GM23248 (cell line): ENCODE measurements at regions not wholly inside any gene's neighbourhood (a gene's known extent, or its start where the extent isn't known, plus 50 kb on each side); places are given as distances from the start of the nearest gene placed in this dataset.
A peak's percentile ranks its signal among the peaks of the same experiment; 100 is the strongest.

ENCODE experiments used
- DNase-seq: peaks from one replicate; pipeline ENCODE4 v3.0.0-alpha.2; 2015
- H2AFZ ChIP-seq: fragments of 200-600 bp; sonication (generic); 2 replicates; pipeline ENCODE4 v1.6.1; 2016; ENCODE audit warnings: antibody characterized with exemption
- H3F3A ChIP-seq: fragments of 200-600 bp; sonication (generic); 2 replicates; pipeline ENCODE4 v1.6.1; 2016; ENCODE audit warnings: mild to moderate bottlenecking, antibody characterized with exemption, mixed run types; ENCODE audit not compliant: insufficient read depth
- H3K27ac ChIP-seq: fragments of 200-600 bp; sonication (generic); 2 replicates; pipeline ENCODE4 v1.5.1; 2016; ENCODE audit warnings: mild to moderate bottlenecking
- H3K27me3 ChIP-seq: fragments of 200-600 bp; sonication (generic); replicated peaks from 2 replicates; pipeline ENCODE4 v1.6.1; 2016; ENCODE audit warnings: mild to moderate bottlenecking; ENCODE audit not compliant: insufficient read depth
- H3K36me3 ChIP-seq: fragments of 200-600 bp; sonication (generic); 2 replicates; pipeline ENCODE4 v1.6.1; 2016; ENCODE audit warnings: low read depth, mild to moderate bottlenecking
- H3K4me1 ChIP-seq: fragments of 200-600 bp; sonication (generic); 2 replicates; pipeline ENCODE4 v1.6.1; 2016; ENCODE audit warnings: mild to moderate bottlenecking; ENCODE audit not compliant: insufficient read depth
- H3K4me2 ChIP-seq: fragments of 200-600 bp; sonication (generic); one replicate; pipeline ENCODE4 v1.6.1; 2016; ENCODE audit warnings: mild to moderate bottlenecking; ENCODE audit not compliant: unreplicated experiment
- H3K4me3 ChIP-seq: fragments of 200-600 bp; sonication (generic); 2 replicates; pipeline ENCODE4 v1.5.1; 2016; ENCODE audit warnings: mild to moderate bottlenecking
- H3K79me2 ChIP-seq: fragments of 200-600 bp; sonication (generic); 2 replicates; pipeline ENCODE4 v1.6.1; 2016; ENCODE audit warnings: mild to moderate bottlenecking; ENCODE audit not compliant: insufficient read depth
- H3K9ac ChIP-seq: fragments of 200-600 bp; sonication (generic); 2 replicates; pipeline ENCODE4 v1.6.1; 2016; ENCODE audit warnings: mild to moderate bottlenecking
- H3K9me2 ChIP-seq: fragments of 200-600 bp; sonication (generic); 2 replicates; pipeline ENCODE4 v1.6.1; 2016; ENCODE audit warnings: mixed run types, mild to moderate bottlenecking, moderate library complexity; ENCODE audit not compliant: insufficient read depth
- H3K9me3 ChIP-seq: fragments of 200-600 bp; sonication (generic); one replicate; pipeline ENCODE4 v1.6.1; 2017; ENCODE audit warnings: low read depth
- H4K20me1 ChIP-seq: fragments of 200-600 bp; sonication (generic); 2 replicates; pipeline ENCODE4 v1.6.0; 2016; ENCODE audit not compliant: insufficient read depth
- EZH2 ChIP-seq: fragments of 200-600 bp; sonication (generic); IDR thresholded peaks from 2 replicates; pipeline ENCODE4 v1.6.1; 2018; ENCODE audit warnings: antibody characterized with exemption, mild to moderate bottlenecking; ENCODE audit not compliant: insufficient read depth, poor library complexity, severe bottlenecking
- EZH2phosphoT487 ChIP-seq: fragments of 200-600 bp; sonication (generic); IDR thresholded peaks from 2 replicates; pipeline ENCODE4 v1.6.1; 2018; ENCODE audit warnings: antibody characterized with exemption, moderate library complexity, mild to moderate bottlenecking, low read depth; ENCODE audit not compliant: insufficient read depth
- WGBS, 2 experiments: methylation state at CpG; one replicate each; pipeline ENCODE4 v1.1.6; 2015 to 2017; ENCODE audit warnings: low lambda C conversion rate in 2 of 2, low coverage in 1 of 2; ENCODE audit errors: missing lambda C conversion rate in 2 of 2; 5-methylcytosine and 5-hydroxymethylcytosine counted together
- in situ Hi-C: fragments of 300-500 bp; cut with MboI; formaldehyde crosslinking; loops from 2 replicates; pipeline ENCODE4 v1.15.0; 2020

GRCh38 chr12:42945927-42946326 is 356.4 kb upstream of the PRICKLE1 start:
- peaks cover 4% of the 10 kb centered on the region; the same call in 1 of the 2 replicates for H3K4me1 ChIP-seq
- H3K4me2 ChIP-seq: no peak overlapping the region
- DNase-seq: no peak
- no peak overlapping the region for H3K9ac ChIP-seq
- H3F3A ChIP-seq: no peaks in the 10 kb centered on the region
- no peaks in the 10 kb centered on the region for H3K79me2 ChIP-seq
- no peaks in the 10 kb centered on the region for H3K27me3 ChIP-seq
- TF ChIP-seq EZH2 (no peak), EZH2phosphoT487 (no peak)
- 72 to 82% methylated on average over 2 of the region's 2 CpGs for WGBS, 2 experiments
- H4K20me1 ChIP-seq: no peaks in the 10 kb centered on the region
- in situ Hi-C loops: no loop called here
- no peak overlapping the region for H2AFZ ChIP-seq
- H3K36me3 ChIP-seq: no peaks in the 10 kb centered on the region
- no peaks in the 10 kb centered on the region for H3K9me2 ChIP-seq
- no peak overlapping the region for H3K4me3 ChIP-seq
- H3K27ac ChIP-seq: no peak overlapping the region
- H3K9me3 ChIP-seq: peaks cover 2% of the 10 kb centered on the region

DNA sequence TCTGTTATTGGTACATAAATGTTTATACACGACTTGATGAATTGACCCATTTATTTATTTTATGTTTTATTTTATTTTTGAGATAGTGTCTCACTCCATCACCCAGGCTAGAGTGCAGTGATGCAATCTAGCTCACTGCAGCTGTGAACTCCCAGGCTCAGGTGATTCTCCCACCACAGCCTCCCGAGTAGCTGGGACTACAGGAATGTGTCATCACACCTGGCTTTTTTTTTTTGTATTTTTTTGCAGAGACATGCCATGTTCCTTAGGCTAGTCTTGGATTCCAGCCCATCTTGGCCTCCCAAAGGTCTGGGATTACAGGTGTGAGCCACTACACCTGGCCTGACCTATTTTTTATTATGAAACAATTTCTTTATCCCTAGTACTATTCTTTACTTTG is 355.0 kb upstream of the PRICKLE1 start:
- H3F3A ChIP-seq: no peaks in the 10 kb centered on the region
- H2AFZ ChIP-seq: no peak overlapping the region
- H3K9ac ChIP-seq: no peak overlapping the region
- no peaks in the 10 kb centered on the region for H4K20me1 ChIP-seq
- DNase-seq: no peak
- no peak overlapping the region for H3K4me3 ChIP-seq
- no peaks in the 10 kb centered on the region for H3K27me3 ChIP-seq
- H3K36me3 ChIP-seq: no peaks in the 10 kb centered on the region
- H3K4me2 ChIP-seq: no peak overlapping the region
- WGBS, 2 experiments: 66 to 77% methylated on average over 2 of the region's 2 CpGs
- in situ Hi-C loops: no loop called here
- H3K9me3 ChIP-seq: peaks cover 4% of the 10 kb centered on the region
- H3K9me2 ChIP-seq: no peaks in the 10 kb centered on the region
- H3K27ac ChIP-seq: no peak overlapping the region
- no peaks in the 10 kb centered on the region for H3K79me2 ChIP-seq
- TF ChIP-seq EZH2phosphoT487 (no peak), EZH2 (no peak)
- H3K4me1 ChIP-seq: peaks cover 4% of the 10 kb centered on the region; the same call in 1 of the 2 replicates

- H3K4me2 ChIP-seq: no peak overlapping the region
- in situ Hi-C loops: no loop called here
- DNase-seq: no peak
- 61 to 67% methylated on average over 3 of the region's 3 CpGs for WGBS, 2 experiments
- no peaks in the 10 kb centered on the region for H3K36me3 ChIP-seq
- no peak overlapping the region for H3K4me3 ChIP-seq
- peaks cover 15% of the 10 kb centered on the region; the same call in 1 of the 2 replicates for H3K4me1 ChIP-seq
- H3K9me3 ChIP-seq: peaks cover 4% of the 10 kb centered on the region
- TF ChIP-seq EZH2phosphoT487 (no peak), EZH2 (no peak)
- H3K9ac ChIP-seq: no peak overlapping the region
- H3K79me2 ChIP-seq: no peaks in the 10 kb centered on the region
- H4K20me1 ChIP-seq: no peaks in the 10 kb centered on the region
- H3K27me3 ChIP-seq: no peaks in the 10 kb centered on the region
- H3K27ac ChIP-seq: no peak overlapping the region
- H2AFZ ChIP-seq: no peak overlapping the region
- no peaks in the 10 kb centered on the region for H3K9me2 ChIP-seq
- peaks cover 20% of the 10 kb centered on the region; the same call in 1 of the 2 replicates for H3F3A ChIP-seq
These were observed 347.4 kb upstream of the PRICKLE1 start for GRCh38 chr12:42936991-42937390.

- Histone ChIP-seq H3K9me2 (no peaks in the 10 kb centered on the region), H3F3A (peaks cover 20% of the 10 kb centered on the region; the same call in 1 of the 2 replicates), H3K4me3 (no peak overlapping the region), H2AFZ (no peak overlapping the region), H3K27ac (no peak overlapping the region), H4K20me1 (no peaks in the 10 kb centered on the region), H3K79me2 (no peaks in the 10 kb centered on the region), H3K4me2 (no peak overlapping the region), H3K9me3 (peaks cover 4% of the 10 kb centered on the region), H3K4me1 (peaks cover 15% of the 10 kb centered on the region; the same call in 1 of the 2 replicates), H3K36me3 (no peaks in the 10 kb centered on the region), H3K9ac (no peak overlapping the region), H3K27me3 (no peaks in the 10 kb centered on the region)
- in situ Hi-C loops: no loop called here
- WGBS, 2 experiments: 95 to 97% methylated on average over 1 of the region's 1 CpG
- TF ChIP-seq EZH2: no peak
- TF ChIP-seq EZH2phosphoT487: no peak
- no peak for DNase-seq
These were observed 346.7 kb upstream of the PRICKLE1 start for GRCh38 chr12:42936260-42936659.

- Histone ChIP-seq H3F3A (peaks cover 20% of the 10 kb centered on the region; the same call in 1 of the 2 replicates), H3K36me3 (no peaks in the 10 kb centered on the region), H4K20me1 (no peaks in the 10 kb centered on the region), H3K4me2 (no peak overlapping the region), H3K4me1 (peaks cover 15% of the 10 kb centered on the region; the same call in 1 of the 2 replicates), H3K9me2 (no peaks in the 10 kb centered on the region), H3K27me3 (no peaks in the 10 kb centered on the region), H3K9ac (no peak overlapping the region), H2AFZ (no peak overlapping the region), H3K9me3 (peaks cover under 1% of the 10 kb centered on the region), H3K27ac (no peak overlapping the region), H3K79me2 (no peaks in the 10 kb centered on the region), H3K4me3 (no peak overlapping the region)
- in situ Hi-C loops: no loop called here
- no peak for TF ChIP-seq EZH2phosphoT487
- TF ChIP-seq EZH2: no peak
- DNase-seq: peak; percentile 61
- 3 to 15% methylated on average over 2 of the region's 2 CpGs for WGBS, 2 experiments
These were observed 346.2 kb upstream of the PRICKLE1 start for GRCh38 chr12:42935756-42936155.
